ENCODE measurements at regions not wholly inside any gene's neighbourhood (a gene's known extent, or its start where the extent isn't known, plus 50 kb on each side); places are given as distances from the start of the nearest gene placed in this dataset.

DNA sequence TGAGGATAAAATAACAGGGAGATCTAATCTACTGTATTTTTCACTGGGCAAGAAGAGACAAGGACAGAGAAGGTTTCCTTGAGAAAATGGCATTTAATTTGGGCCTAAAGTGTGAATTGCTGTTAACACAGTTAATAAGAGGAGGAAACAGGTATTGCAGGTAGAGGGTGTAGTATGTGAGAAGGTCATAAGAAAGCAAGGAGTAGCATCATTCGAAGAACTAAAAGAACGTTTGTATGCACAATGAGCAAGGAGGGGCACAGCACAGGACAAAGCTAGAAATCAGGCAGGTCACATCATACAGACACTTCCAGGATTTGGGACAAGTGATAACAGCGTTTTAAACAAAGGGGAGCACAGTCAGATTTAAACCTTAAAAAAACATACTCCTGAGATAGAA lies 85.1 kb upstream of the PLEKHA5 start:
- TF ChIP-seq CTCF (IDR thresholded peaks at IDR 0.05; ENCODE audit: low read depth, low read length, missing input control), result no peak
- TF ChIP-seq, protein P1, sequence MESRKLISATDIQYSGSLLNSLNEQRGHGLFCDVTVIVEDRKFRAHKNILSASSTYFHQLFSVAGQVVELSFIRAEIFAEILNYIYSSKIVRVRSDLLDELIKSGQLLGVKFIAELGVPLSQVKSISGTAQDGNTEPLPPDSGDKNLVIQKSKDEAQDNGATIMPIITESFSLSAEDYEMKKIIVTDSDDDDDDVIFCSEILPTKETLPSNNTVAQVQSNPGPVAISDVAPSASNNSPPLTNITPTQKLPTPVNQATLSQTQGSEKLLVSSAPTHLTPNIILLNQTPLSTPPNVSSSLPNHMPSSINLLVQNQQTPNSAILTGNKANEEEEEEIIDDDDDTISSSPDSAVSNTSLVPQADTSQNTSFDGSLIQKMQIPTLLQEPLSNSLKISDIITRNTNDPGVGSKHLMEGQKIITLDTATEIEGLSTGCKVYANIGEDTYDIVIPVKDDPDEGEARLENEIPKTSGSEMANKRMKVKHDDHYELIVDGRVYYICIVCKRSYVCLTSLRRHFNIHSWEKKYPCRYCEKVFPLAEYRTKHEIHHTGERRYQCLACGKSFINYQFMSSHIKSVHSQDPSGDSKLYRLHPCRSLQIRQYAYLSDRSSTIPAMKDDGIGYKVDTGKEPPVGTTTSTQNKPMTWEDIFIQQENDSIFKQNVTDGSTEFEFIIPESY (IDR thresholded peaks at IDR 0.05), result no peak
- TF ChIP-seq, protein P2, sequence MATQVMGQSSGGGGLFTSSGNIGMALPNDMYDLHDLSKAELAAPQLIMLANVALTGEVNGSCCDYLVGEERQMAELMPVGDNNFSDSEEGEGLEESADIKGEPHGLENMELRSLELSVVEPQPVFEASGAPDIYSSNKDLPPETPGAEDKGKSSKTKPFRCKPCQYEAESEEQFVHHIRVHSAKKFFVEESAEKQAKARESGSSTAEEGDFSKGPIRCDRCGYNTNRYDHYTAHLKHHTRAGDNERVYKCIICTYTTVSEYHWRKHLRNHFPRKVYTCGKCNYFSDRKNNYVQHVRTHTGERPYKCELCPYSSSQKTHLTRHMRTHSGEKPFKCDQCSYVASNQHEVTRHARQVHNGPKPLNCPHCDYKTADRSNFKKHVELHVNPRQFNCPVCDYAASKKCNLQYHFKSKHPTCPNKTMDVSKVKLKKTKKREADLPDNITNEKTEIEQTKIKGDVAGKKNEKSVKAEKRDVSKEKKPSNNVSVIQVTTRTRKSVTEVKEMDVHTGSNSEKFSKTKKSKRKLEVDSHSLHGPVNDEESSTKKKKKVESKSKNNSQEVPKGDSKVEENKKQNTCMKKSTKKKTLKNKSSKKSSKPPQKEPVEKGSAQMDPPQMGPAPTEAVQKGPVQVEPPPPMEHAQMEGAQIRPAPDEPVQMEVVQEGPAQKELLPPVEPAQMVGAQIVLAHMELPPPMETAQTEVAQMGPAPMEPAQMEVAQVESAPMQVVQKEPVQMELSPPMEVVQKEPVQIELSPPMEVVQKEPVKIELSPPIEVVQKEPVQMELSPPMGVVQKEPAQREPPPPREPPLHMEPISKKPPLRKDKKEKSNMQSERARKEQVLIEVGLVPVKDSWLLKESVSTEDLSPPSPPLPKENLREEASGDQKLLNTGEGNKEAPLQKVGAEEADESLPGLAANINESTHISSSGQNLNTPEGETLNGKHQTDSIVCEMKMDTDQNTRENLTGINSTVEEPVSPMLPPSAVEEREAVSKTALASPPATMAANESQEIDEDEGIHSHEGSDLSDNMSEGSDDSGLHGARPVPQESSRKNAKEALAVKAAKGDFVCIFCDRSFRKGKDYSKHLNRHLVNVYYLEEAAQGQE (IDR thresholded peaks at IDR 0.05), result no peak
- TF ChIP-seq YY1 (IDR thresholded peaks at IDR 0.05), result no peak
- no peak for TF ChIP-seq SP1 (IDR thresholded peaks at IDR 0.05)
- no peak for TF ChIP-seq TAF1 (conservative IDR thresholded peaks at IDR 0.05)
- no peak for TF ChIP-seq JUND (IDR thresholded peaks at IDR 0.05)
- no peak for TF ChIP-seq RXRA (IDR thresholded peaks at IDR 0.05)

All from liver (tissue), 3 donors.